Common myeloid progenitor, CD34-positive (primary cell): ENCODE measurements at regions not wholly inside any gene's neighbourhood (a gene's known extent, or its start where the extent isn't known, plus 50 kb on each side); places are given as distances from the start of the nearest gene placed in this dataset.

Source experiments
- CTCF ChIA-PET: fragments of 350-600 bp; sonication (Branson Sonifier 250); formaldehyde crosslinking; loops from one replicate; lab custom pipeline; 2021; ENCODE audit warnings: antibody characterized with exemption; lab: Charles Lee
- POLR2A ChIA-PET: fragments of 350-600 bp; sonication (Branson Sonifier 250); formaldehyde crosslinking; loops from one replicate; lab custom pipeline; 2021; ENCODE audit warnings: antibody characterized with exemption; lab: Charles Lee
- DNase-seq, 3 donors: peaks; one replicate each; pipeline versions ENCODE4 v3.0.0 to v3.0.0-alpha.2; 2013
- H3K27ac ChIP-seq, 2 experiments: 1 replicate in 1 of 2; 2 replicates in 1 of 2; pipeline ENCODE4 v1.7.0; 2013; ENCODE audit warnings: inconsistent platforms in 2 of 2, low read length in 2 of 2, mild to moderate bottlenecking in 2 of 2, low read depth in 1 of 2, moderate library complexity in 1 of 2; ENCODE audit not compliant: severe bottlenecking in 2 of 2, insufficient read depth in 1 of 2, poor library complexity in 1 of 2
- H3K27me3 ChIP-seq, 5 experiments: replicated peaks in 2 of 5; 1 replicate in 3 of 5; 2 replicates in 2 of 5; pipeline versions ENCODE4 v1.6.1 to v1.7.0; 2013; ENCODE audit warnings: low read length in 4 of 5, mild to moderate bottlenecking in 2 of 5, moderate library complexity in 2 of 5, inconsistent platforms in 1 of 5; ENCODE audit not compliant: insufficient read depth in 5 of 5, control insufficient read depth in 4 of 5
- H3K36me3 ChIP-seq, 4 experiments: 1 replicate in 2 of 4; 2 replicates in 2 of 4; pipeline versions ENCODE4 v1.6.1 to v1.7.0; 2013; ENCODE audit warnings: low read length in 3 of 4, control low read depth in 1 of 4, mild to moderate bottlenecking in 1 of 4; ENCODE audit not compliant: control insufficient read depth in 4 of 4, insufficient read depth in 4 of 4
- H3K4me1 ChIP-seq, 4 experiments: 1 replicate in 3 of 4; 2 replicates in 1 of 4; pipeline versions ENCODE4 v1.6.1 to v1.7.1; 2013; ENCODE audit warnings: low read length in 3 of 4, mild to moderate bottlenecking in 3 of 4, control low read depth in 1 of 4, inconsistent platforms in 1 of 4, moderate library complexity in 1 of 4; ENCODE audit not compliant: control insufficient read depth in 4 of 4, insufficient read depth in 4 of 4; ENCODE audit errors: control extremely low read depth in 1 of 4
- H3K4me3 ChIP-seq, 7 experiments: 1 replicate in 4 of 7; 2 replicates in 3 of 7; pipeline versions ENCODE4 v1.5.1 to v1.7.0; 2013; ENCODE audit warnings: mild to moderate bottlenecking in 7 of 7, low read length in 6 of 7, moderate library complexity in 6 of 7, inconsistent platforms in 2 of 7, low read depth in 2 of 7, control low read depth in 1 of 7; ENCODE audit not compliant: insufficient read depth in 4 of 7, control insufficient read depth in 1 of 7; ENCODE audit errors: extremely low read depth in 1 of 7
- H3K9me3 ChIP-seq, 5 experiments: 1 replicate in 4 of 5; 2 replicates in 1 of 5; pipeline versions ENCODE4 v1.6.1 to v1.7.1; 2013; ENCODE audit warnings: low read length in 4 of 5, mild to moderate bottlenecking in 2 of 5, inconsistent platforms in 1 of 5, low read depth in 1 of 5, moderate library complexity in 1 of 5; ENCODE audit not compliant: control insufficient read depth in 4 of 5, insufficient read depth in 2 of 5; ENCODE audit errors: control extremely low read depth in 1 of 5
- WGBS: methylation state at CpG from one replicate; pipeline ENCODE4 v1.1.5; 2013; ENCODE audit not compliant: insufficient coverage; 5-methylcytosine and 5-hydroxymethylcytosine counted together

DNA sequence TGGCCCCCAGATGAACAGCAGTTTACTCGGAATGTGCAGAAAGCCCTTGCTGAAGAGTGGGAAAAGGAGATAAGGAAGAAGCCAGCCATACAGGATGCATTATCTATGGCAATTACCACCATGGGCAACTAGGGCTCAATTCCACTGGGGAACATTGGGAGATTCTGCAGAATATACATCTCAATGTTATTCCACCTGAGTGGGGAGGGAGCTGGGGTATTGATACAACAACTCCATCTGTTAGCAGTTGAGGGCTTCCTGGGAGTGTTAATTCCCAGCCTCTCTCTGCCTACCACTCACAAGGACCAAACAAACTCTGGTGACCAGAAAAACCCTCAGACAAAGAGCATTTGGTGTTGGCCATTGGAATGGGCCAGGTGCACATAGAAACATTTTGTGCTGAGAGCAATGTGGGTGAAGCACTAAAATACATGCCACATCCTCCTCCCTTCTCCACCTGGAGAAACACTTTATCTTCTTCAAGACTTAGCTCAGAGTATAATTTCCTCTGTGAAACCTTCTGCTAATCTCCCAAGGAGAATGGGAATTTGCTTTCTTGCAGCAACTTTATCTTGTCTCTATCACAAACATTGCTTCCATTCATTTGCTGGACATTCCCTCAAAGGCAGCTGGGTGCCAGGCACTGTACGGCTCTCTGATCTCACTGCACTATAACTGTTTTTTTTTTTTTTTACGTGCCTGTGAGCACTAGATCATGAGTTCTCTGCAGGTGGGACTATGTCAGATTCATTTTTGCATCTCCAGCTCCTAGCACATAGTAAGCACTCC lies 292.2 kb downstream of the MN1 start:
- Histone ChIP-seq H3K4me1 (peaks cover 0 to 7% (median 3%) of the 10 kb centered on the region in 4 experiments), H3K4me3 (no peak overlapping the region), H3K36me3 (no peaks in the 10 kb centered on the region), H3K27ac (no peak overlapping the region), H3K9me3 (no peaks in the 10 kb centered on the region), H3K27me3 (no peaks in the 10 kb centered on the region)
- no peak for DNase-seq
- CTCF ChIA-PET, result no interaction called here
- WGBS, result 97% methylated on average over 2 of the region's 3 CpGs
- POLR2A ChIA-PET, result no interaction called here

DNA sequence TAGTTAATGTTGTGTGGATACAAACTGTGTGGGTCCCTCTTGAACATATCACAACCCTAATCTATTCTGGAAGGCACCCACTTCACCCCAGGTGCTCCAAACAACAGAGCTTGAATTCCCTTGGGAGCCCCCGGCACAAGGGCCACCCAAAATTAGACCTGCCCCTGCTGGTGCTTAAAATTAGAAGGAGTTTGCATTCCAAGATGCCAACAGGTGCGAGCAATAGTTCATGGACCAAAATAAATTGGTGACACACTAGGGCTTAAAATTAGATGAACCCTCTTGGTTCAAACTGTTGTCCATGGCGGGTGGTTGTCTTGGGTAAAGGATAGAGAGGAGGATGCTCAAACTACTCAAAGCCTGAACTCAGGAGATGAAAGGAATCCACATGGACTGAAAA lies 291.5 kb downstream of the MN1 start:
- DNase-seq, result no peak
- CTCF ChIA-PET, result no interaction called here
- H3K27me3 ChIP-seq, result no peaks in the 10 kb centered on the region
- POLR2A ChIA-PET, result no interaction called here
- no peak overlapping the region for H3K4me3 ChIP-seq
- H3K27ac ChIP-seq, result no peak overlapping the region
- H3K36me3 ChIP-seq, result no peaks in the 10 kb centered on the region
- 88% methylated on average over 3 of the region's 3 CpGs for WGBS
- H3K9me3 ChIP-seq, result no peaks in the 10 kb centered on the region
- peaks cover 0 to 7% (median 3%) of the 10 kb centered on the region in 4 experiments for H3K4me1 ChIP-seq

DNA sequence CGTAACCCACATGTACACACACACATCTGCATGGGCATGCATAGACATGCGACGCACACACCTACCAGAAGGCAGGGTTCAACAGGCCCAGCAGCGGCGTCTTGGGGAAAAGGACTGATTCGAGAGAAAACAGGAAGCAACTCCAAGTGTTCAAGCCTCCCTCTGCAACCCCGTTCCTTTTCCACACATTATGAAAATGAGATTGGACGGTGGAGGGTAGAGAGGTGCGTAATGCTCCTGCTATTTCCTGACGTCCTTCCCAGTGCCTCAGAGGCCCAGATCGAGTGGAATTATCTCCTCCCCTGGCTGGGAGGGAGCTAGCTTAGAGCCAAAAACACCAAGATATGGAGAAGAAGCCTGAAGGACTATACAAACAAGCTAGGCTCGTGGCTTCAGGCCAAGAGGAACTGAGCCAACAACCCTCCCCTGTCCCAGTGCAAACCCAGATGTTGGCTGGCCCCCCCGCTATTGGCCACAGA lies 289.2 kb downstream of the MN1 start:
- peak overlapping the region in 1 of 7 experiments; percentile 47 for H3K4me3 ChIP-seq
- ChIA-PET CTCF (no interaction called here), POLR2A (no interaction called here)
- H3K27ac ChIP-seq, result no peak overlapping the region
- peak in 2 of 3 donors; percentile 53 to 54 for DNase-seq
- H3K9me3 ChIP-seq, result no peaks in the 10 kb centered on the region
- peaks cover 0 to 7% (median 3%) of the 10 kb centered on the region in 4 experiments for H3K4me1 ChIP-seq
- H3K36me3 ChIP-seq, result no peaks in the 10 kb centered on the region
- H3K27me3 ChIP-seq, result no peaks in the 10 kb centered on the region
- 13% methylated on average over 6 of the region's 13 CpGs for WGBS

DNA sequence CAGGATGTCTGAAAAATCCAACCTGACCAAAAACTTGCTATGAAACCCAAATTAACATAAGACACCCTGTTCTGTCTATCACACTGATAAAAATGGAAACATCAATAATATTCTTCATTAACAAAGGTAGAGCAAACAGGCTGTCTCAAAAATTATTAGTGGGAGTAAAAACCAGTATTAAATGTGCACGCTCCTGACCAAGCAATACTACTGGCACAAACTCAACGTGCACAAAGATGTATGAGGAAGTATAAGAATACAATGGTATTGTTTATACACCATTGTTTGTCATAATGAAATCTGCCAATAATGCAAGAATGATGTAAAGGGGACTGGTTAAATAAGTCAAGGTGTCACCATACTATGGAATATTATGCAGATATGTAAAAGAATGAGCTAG lies 288.5 kb downstream of the MN1 start:
- DNase-seq, result peak in 1 of 3 donors; percentile 7
- Histone ChIP-seq H3K27ac (no peak overlapping the region), H3K4me3 (no peak overlapping the region), H3K4me1 (peaks cover 0 to 7% (median 3%) of the 10 kb centered on the region in 4 experiments), H3K9me3 (no peaks in the 10 kb centered on the region), H3K27me3 (no peaks in the 10 kb centered on the region), H3K36me3 (no peaks in the 10 kb centered on the region)
- ChIA-PET CTCF (no interaction called here), POLR2A (no interaction called here)
- no CpG with 5 or more reads among the region's 2 CpGs for WGBS

DNA sequence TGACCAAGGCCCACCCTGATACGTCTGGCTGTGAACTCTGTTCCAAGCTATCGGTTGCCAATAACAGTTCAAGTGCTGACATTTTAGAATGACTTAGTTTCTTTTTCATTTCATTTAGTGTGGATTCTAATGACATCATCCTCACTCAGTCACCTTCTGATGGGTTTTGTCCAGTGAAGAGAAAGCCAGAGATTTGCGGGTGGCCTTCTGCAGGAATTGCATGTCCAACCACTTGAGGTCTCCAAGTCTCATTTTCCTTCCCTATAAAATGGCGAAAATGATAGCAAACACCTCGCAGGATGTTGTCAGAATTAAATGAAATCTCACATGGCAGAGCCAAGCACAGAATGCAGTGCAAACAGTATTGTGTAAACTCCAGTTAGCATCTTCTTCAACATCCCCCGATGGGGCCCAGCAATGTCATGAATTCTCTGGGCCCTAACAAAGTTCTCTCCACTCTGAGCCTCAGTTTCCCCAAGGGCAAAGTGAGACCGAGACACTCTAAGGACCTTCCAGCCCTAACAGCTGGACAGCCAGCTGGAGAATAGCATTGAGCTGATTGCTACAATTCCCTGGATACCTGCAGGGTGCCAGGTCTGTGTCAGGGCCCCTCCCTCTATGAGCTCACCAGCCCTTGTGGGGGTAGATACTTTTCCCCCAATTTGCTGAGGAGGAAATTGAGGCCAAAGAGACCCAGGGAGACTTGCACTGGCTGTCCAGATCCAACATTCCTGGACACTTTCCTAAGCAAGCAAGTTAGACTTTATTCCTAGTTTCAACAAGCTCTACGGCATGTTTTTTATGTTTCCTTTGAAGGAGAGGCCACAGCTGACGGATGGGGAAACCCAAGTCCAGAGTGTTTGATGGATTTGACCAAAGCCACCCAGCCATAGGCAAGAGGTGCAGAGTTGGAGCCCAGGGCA lies 286.7 kb downstream of the MN1 start:
- Histone ChIP-seq H3K27me3 (no peaks in the 10 kb centered on the region), H3K9me3 (no peaks in the 10 kb centered on the region), H3K4me1 (peaks cover 0 to 7% (median 3%) of the 10 kb centered on the region in 4 experiments), H3K27ac (no peak overlapping the region), H3K4me3 (no peak overlapping the region), H3K36me3 (no peaks in the 10 kb centered on the region)
- POLR2A ChIA-PET, result no interaction called here
- 99% methylated on average over 7 of the region's 9 CpGs for WGBS
- CTCF ChIA-PET, result no interaction called here
- DNase-seq, result no peak

DNA sequence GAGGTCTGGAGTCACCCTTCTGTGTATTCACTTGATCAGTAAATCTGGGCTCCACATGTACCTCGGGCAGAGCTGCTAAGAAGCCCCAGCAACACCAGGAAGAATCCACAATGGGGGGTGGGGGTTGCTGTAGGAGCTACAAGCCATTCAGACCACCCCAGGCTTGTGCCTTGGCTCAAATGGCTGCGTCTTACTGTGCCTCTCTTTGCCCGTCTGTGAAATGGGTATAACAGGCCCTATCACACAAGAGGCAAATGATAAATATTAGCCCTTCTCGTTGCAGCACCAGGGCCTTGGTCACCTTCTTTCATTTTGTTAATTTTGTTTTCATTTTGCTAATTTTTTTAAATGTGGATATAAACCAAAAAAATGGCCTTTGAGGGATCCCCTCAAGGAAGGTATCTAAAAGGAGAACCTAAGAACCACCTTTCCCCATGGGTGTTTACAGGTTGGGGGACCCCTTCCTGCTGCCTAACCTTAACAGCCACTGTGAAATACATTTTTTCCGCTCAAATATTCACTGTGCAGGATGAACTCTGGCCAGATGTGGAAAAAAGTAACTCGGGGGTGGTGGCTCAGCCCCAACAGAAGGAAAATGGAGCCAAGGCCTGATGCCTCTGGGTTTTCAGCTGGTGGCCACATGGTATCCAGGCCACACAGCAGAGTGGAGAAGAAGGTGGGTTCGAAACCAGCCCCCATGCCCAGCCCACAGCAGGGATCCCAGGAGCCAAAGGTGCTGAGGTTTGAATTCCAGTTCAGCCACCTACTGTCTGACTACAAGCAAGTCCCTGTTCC lies 284.0 kb downstream of the MN1 start:
- H3K9me3 ChIP-seq, result no peaks in the 10 kb centered on the region
- H3K27ac ChIP-seq, result no peak overlapping the region
- H3K36me3 ChIP-seq, result no peaks in the 10 kb centered on the region
- ChIA-PET CTCF (no interaction called here), POLR2A (no interaction called here)
- H3K27me3 ChIP-seq, result no peaks in the 10 kb centered on the region
- peaks cover 0 to 1% (median under 1%) of the 10 kb centered on the region in 4 experiments for H3K4me1 ChIP-seq
- no peak for DNase-seq
- no peak overlapping the region for H3K4me3 ChIP-seq
- WGBS, result 94% methylated on average over 2 of the region's 7 CpGs
